SH-SY5Y (cell line): ENCODE measurements at regions not wholly inside any gene's neighbourhood (a gene's known extent, or its start where the extent isn't known, plus 50 kb on each side); places are given as distances from the start of the nearest gene placed in this dataset.

Source experiments
- GATA2 ChIP-seq: IDR thresholded peaks from 2 replicates; pipeline ENCODE4 v1.6.1; 2011; ENCODE audit warnings: mild to moderate bottlenecking, low read depth, low read length
- GATA3 ChIP-seq: IDR thresholded peaks from 2 replicates; pipeline ENCODE4 v1.6.1; 2011; ENCODE audit warnings: low read depth, mild to moderate bottlenecking, low read length, moderate library complexity

DNA sequence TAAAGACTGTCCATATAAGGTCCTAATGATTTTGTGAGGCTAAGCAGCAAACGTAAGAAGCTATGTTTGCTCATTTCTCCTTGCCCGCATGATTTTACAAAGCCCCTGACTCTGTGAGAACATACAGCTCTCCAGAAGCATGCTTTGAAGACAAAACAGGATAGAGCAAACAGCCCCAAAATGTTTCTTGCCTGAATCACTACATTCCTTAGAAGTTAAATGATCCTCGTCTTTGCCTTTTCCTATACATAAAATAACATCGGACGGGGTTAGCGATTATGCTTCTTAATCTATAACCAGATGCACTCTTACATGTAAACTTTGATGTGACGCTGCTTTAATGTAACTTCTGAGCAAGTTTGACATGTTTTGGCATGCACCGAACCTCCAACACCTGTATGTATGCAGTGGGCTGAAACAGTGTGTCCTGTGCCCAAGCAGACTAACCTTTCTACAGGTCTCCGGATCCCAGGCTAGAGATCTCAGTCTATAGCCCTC lies 353.7 kb downstream of the CETN3 start:
- TF ChIP-seq GATA2 (no peak), GATA3 (no peak)
